GM06990 (cell line): ENCODE measurements at regions not wholly inside any gene's neighbourhood (a gene's known extent, or its start where the extent isn't known, plus 50 kb on each side); places are given as distances from the start of the nearest gene placed in this dataset.

Experiments used
- DNase-seq: peaks from one replicate; pipeline ENCODE4 v3.0.0-alpha.2; 2011; ENCODE audit not compliant: insufficient read length; ENCODE audit errors: extremely low read depth
- H3K27me3 ChIP-seq: replicated peaks from 2 replicates; pipeline ENCODE4 v1.6.0; 2011; ENCODE audit warnings: low read length; ENCODE audit not compliant: control insufficient read depth, insufficient read depth
- H3K36me3 ChIP-seq: 2 replicates; pipeline ENCODE4 v1.5.1; 2011; ENCODE audit warnings: low read length; ENCODE audit not compliant: control insufficient read depth, insufficient read depth
- H3K4me3 ChIP-seq: replicated peaks from 2 replicates; pipeline ENCODE4 v1.5.1; 2011; ENCODE audit warnings: low read depth, mild to moderate bottlenecking, control low read depth, low read length
- TF ChIP-seq, protein P1 (sequence below): IDR thresholded peaks from 2 replicates; pipeline ENCODE4 v1.5.1; 2011; ENCODE audit warnings: low read length, control low read depth, mild to moderate bottlenecking, inconsistent platforms; ENCODE audit not compliant: insufficient read depth, poor library complexity, severe bottlenecking

- Histone ChIP-seq H3K36me3 (no peaks in the 10 kb centered on the region), H3K4me3 (no peak overlapping the region), H3K27me3 (no peaks in the 10 kb centered on the region; the same call in none of the 2 replicates)
- TF ChIP-seq, protein P1, sequence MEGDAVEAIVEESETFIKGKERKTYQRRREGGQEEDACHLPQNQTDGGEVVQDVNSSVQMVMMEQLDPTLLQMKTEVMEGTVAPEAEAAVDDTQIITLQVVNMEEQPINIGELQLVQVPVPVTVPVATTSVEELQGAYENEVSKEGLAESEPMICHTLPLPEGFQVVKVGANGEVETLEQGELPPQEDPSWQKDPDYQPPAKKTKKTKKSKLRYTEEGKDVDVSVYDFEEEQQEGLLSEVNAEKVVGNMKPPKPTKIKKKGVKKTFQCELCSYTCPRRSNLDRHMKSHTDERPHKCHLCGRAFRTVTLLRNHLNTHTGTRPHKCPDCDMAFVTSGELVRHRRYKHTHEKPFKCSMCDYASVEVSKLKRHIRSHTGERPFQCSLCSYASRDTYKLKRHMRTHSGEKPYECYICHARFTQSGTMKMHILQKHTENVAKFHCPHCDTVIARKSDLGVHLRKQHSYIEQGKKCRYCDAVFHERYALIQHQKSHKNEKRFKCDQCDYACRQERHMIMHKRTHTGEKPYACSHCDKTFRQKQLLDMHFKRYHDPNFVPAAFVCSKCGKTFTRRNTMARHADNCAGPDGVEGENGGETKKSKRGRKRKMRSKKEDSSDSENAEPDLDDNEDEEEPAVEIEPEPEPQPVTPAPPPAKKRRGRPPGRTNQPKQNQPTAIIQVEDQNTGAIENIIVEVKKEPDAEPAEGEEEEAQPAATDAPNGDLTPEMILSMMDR, result no peak
- DNase-seq, result no peak
Observed at GRCh38 chr2:236748385-236748784, 178.8 kb downstream of the ACKR3 start.

GRCh38 chr2:236748801-236749200 lies 179.2 kb downstream of the ACKR3 start:
- Histone ChIP-seq H3K27me3 (no peaks in the 10 kb centered on the region; the same call in none of the 2 replicates), H3K36me3 (no peaks in the 10 kb centered on the region), H3K4me3 (no peak overlapping the region)
- TF ChIP-seq, protein P1, result no peak
- DNase-seq, result no peak

DNA sequence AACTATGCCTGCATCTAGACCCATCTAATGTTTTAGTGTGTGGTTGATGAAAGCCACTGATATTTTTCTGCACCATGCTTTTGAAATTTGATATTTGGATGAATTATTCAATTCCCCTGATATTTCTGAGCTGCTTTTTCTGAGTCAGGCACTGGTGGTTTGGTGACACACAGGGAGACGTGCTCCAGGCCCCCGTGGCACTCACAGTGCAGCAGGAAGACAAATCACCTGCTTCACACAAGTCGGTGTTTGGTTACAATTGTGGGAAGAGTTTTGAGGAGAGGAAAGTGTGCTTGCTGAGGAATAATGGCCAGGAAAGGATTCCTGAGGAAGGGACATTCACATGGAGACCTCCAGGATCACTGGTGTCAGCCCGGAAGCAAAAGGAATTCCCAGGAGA lies 179.7 kb downstream of the ACKR3 start:
- H3K4me3 ChIP-seq, result no peak overlapping the region
- no peaks in the 10 kb centered on the region for H3K36me3 ChIP-seq
- no peak for DNase-seq
- H3K27me3 ChIP-seq, result no peaks in the 10 kb centered on the region; the same call in none of the 2 replicates
- TF ChIP-seq, protein P1, result no peak

GRCh38 chr2:236752096-236752495 lies 182.5 kb downstream of the ACKR3 start:
- Histone ChIP-seq H3K36me3 (no peaks in the 10 kb centered on the region), H3K4me3 (no peak overlapping the region), H3K27me3 (no peaks in the 10 kb centered on the region; the same call in none of the 2 replicates)
- no peak for DNase-seq
- TF ChIP-seq, protein P1, result no peak

DNA sequence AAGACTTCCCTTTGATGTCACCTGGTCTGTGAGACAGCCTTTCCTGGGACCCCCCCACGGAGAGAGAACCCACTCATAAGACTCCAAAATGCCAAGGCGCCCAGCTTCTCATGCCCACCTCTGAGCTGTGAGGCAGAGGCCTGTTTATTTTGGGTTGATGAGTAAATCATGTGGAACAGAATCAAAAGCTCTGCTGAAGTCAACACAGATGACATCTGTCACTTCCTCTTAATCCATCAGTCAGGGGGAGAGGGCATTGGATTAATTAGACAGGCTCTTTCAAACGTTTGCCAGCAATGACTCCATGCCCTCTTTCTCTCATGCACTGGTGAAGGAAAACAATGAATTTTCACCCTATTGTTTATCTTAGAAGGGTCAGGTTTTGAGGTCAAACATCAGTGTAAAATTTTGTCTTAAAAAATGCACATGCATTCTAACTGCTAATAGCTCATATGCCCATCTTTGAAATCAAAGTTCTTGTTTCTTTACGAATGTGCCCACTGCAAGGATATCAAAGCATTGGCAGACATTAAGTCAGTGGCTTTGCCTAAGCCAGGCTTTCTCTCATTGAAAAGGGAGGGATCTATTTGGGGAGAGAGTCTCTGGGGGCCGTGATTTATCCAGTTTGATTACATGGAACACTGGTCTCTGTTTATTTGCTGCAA lies 184.1 kb downstream of the ACKR3 start:
- Histone ChIP-seq H3K36me3 (no peaks in the 10 kb centered on the region), H3K27me3 (no peaks in the 10 kb centered on the region; the same call in none of the 2 replicates), H3K4me3 (no peak overlapping the region)
- no peak for DNase-seq
- TF ChIP-seq, protein P1, result no peak

GRCh38 chr2:236754271-236754944 lies 184.8 kb downstream of the ACKR3 start:
- DNase-seq, result no peak
- TF ChIP-seq, protein P1, result no peak
- H3K36me3 ChIP-seq, result no peaks in the 10 kb centered on the region
- no peaks in the 10 kb centered on the region; the same call in none of the 2 replicates for H3K27me3 ChIP-seq
- H3K4me3 ChIP-seq, result no peak overlapping the region
